Upper lobe of left lung (tissue), 6 donors: ENCODE measurements at regions not wholly inside any gene's neighbourhood (a gene's known extent, or its start where the extent isn't known, plus 50 kb on each side); places are given as distances from the start of the nearest gene placed in this dataset.

Source experiments
- ATAC-seq, 2 donors: fragments of 200-7000 bp; cut with Tn5 transposase; one replicate each; pipeline ENCODE4 v1.9.1; 2022; ENCODE audit warnings: mild to moderate bottlenecking in 2 of 2, moderate library complexity in 2 of 2; ENCODE audit not compliant: low FRiP score in 2 of 2
- DNase-seq, 2 donors: peaks; one replicate each; pipeline ENCODE4 v3.0.0-alpha.2; 2019 to 2020
- H3K27ac ChIP-seq, 4 donors: fragments of 200-600 bp; sonication (generic); one replicate each; pipeline ENCODE4 v1.5.1; 2016 to 2019
- H3K27me3 ChIP-seq, 4 donors: fragments of 200-600 bp; sonication (generic); one replicate each; pipeline ENCODE4 v1.5.1; 2017 to 2019
- H3K36me3 ChIP-seq, 4 donors: fragments of 200-600 bp; sonication (generic); one replicate each; pipeline ENCODE4 v1.5.1; 2016 to 2019
- H3K4me1 ChIP-seq, 4 donors: fragments of 200-600 bp; sonication (generic); one replicate each; pipeline ENCODE4 v1.5.1; 2018 to 2019
- H3K4me3 ChIP-seq, 4 donors: fragments of 200-600 bp; sonication (generic); one replicate each; pipeline ENCODE4 v1.5.1; 2017 to 2019; ENCODE audit warnings: mild to moderate bottlenecking in 2 of 4, moderate library complexity in 1 of 4
- H3K9me3 ChIP-seq, 4 donors: fragments of 200-600 bp; sonication (generic); one replicate each; pipeline ENCODE4 v1.5.1; 2018 to 2019
- CTCF ChIP-seq, 6 experiments: fragments of 450-650 bp in 4 of 6; fragments of 200-600 bp in 2 of 6; sonication (generic) in 2 of 6; IDR thresholded peaks; one replicate each; pipeline ENCODE4 v1.5.1; 2016 to 2019; ENCODE audit warnings: antibody characterized with exemption in 6 of 6
- EP300 ChIP-seq, 4 donors: sonication (generic); formaldehyde crosslinking; IDR thresholded peaks; one replicate each; pipeline ENCODE4 v1.5.1; 2017; ENCODE audit warnings: antibody characterized with exemption in 4 of 4, control low read depth in 2 of 4
- POLR2A ChIP-seq, 4 donors: fragments of 450-650 bp; IDR thresholded peaks; one replicate each; pipeline ENCODE4 v1.5.1; 2016 to 2017; ENCODE audit warnings: antibody characterized with exemption in 4 of 4, mild to moderate bottlenecking in 2 of 4
- POLR2AphosphoS5 ChIP-seq, 2 donors: sonication (generic); formaldehyde crosslinking; IDR thresholded peaks; one replicate each; pipeline ENCODE4 v1.5.1; 2017; ENCODE audit warnings: antibody characterized with exemption in 2 of 2
- WGBS, 2 donors: methylation state at CpG; one replicate each; pipeline ENCODE4 v1.1.5; 2017 to 2018; 5-methylcytosine and 5-hydroxymethylcytosine counted together
- donor health status: DM: no; HTN: no; CAD: no; lungs with moderate emphysema.
- donor health status: DM: no; HTN: yes; CAD: no; lungs with severe emphysema.

GRCh38 chr3:117545484-117545883, 835.9 kb downstream of the TUSC7 start:
- Histone ChIP-seq H3K9me3 (no peaks in the 10 kb centered on the region), H3K36me3 (no peaks in the 10 kb centered on the region), H3K27me3 (no peaks in the 10 kb centered on the region), H3K27ac (no peak overlapping the region), H3K4me3 (no peak overlapping the region), H3K4me1 (no peaks in the 10 kb centered on the region)
- ATAC-seq (no peak), DNase-seq (no peak)
- TF ChIP-seq POLR2AphosphoS5 (IDR thresholded peaks at IDR 0.05): no peak
- no peak for TF ChIP-seq POLR2A (IDR thresholded peaks at IDR 0.05)
- TF ChIP-seq CTCF (IDR thresholded peaks at IDR 0.05): no peak
- TF ChIP-seq EP300 (IDR thresholded peaks at IDR 0.05): no peak
- 73 to 75% methylated on average over 4 of the region's 4 CpGs for WGBS, 2 donors

- H3K36me3 ChIP-seq: no peaks in the 10 kb centered on the region
- ATAC-seq (no peak), DNase-seq (no peak)
- TF ChIP-seq POLR2A (IDR thresholded peaks at IDR 0.05) (no peak), EP300 (IDR thresholded peaks at IDR 0.05) (no peak), POLR2AphosphoS5 (IDR thresholded peaks at IDR 0.05) (no peak), CTCF (IDR thresholded peaks at IDR 0.05) (no peak)
- H3K9me3 ChIP-seq: no peaks in the 10 kb centered on the region
- no peak overlapping the region for H3K27ac ChIP-seq
- H3K4me1 ChIP-seq: no peaks in the 10 kb centered on the region
- H3K27me3 ChIP-seq: no peaks in the 10 kb centered on the region
- WGBS, 2 donors: 77 to 79% methylated on average over 2 of the region's 2 CpGs
- H3K4me3 ChIP-seq: no peak overlapping the region
Measured at GRCh38 chr3:117547956-117548550, 838.5 kb downstream of the TUSC7 start.

GRCh38 chr3:117548600-117548999, 839.0 kb downstream of the TUSC7 start:
- no peaks in the 10 kb centered on the region for H3K4me1 ChIP-seq
- H3K27ac ChIP-seq: no peak overlapping the region
- TF ChIP-seq CTCF (IDR thresholded peaks at IDR 0.05): no peak
- no peak for TF ChIP-seq POLR2AphosphoS5 (IDR thresholded peaks at IDR 0.05)
- TF ChIP-seq EP300 (IDR thresholded peaks at IDR 0.05): no peak
- TF ChIP-seq POLR2A (IDR thresholded peaks at IDR 0.05): no peak
- WGBS, 2 donors: 73 to 74% methylated on average over 3 of the region's 3 CpGs
- no peak for ATAC-seq
- H3K4me3 ChIP-seq: no peak overlapping the region
- H3K9me3 ChIP-seq: no peaks in the 10 kb centered on the region
- DNase-seq: no peak
- H3K27me3 ChIP-seq: no peaks in the 10 kb centered on the region
- no peaks in the 10 kb centered on the region for H3K36me3 ChIP-seq

- TF ChIP-seq POLR2AphosphoS5 (IDR thresholded peaks at IDR 0.05) (no peak), EP300 (IDR thresholded peaks at IDR 0.05) (no peak), CTCF (IDR thresholded peaks at IDR 0.05) (no peak), POLR2A (IDR thresholded peaks at IDR 0.05) (no peak)
- DNase-seq: no peak
Measured at GRCh38 chr3:117549716-117550115, 840.1 kb downstream of the TUSC7 start.

GRCh38 chr3:117550766-117551165, 841.2 kb downstream of the TUSC7 start:
- WGBS, 2 donors: 53 to 62% methylated on average over 2 of the region's 2 CpGs
- no peaks in the 10 kb centered on the region for H3K27me3 ChIP-seq
- no peak overlapping the region for H3K4me3 ChIP-seq
- DNase-seq (no peak), ATAC-seq (no peak)
- no peaks in the 10 kb centered on the region for H3K36me3 ChIP-seq
- no peak overlapping the region for H3K27ac ChIP-seq
- H3K4me1 ChIP-seq: no peaks in the 10 kb centered on the region
- TF ChIP-seq EP300 (IDR thresholded peaks at IDR 0.05) (no peak), CTCF (IDR thresholded peaks at IDR 0.05) (no peak), POLR2A (IDR thresholded peaks at IDR 0.05) (no peak)
- H3K9me3 ChIP-seq: no peaks in the 10 kb centered on the region

More at GRCh38 chr3:117549716-117550115, 840.1 kb downstream of the TUSC7 start:
- Histone ChIP-seq H3K9me3 (no peaks in the 10 kb centered on the region), H3K27me3 (no peaks in the 10 kb centered on the region), H3K4me3 (no peak overlapping the region), H3K36me3 (no peaks in the 10 kb centered on the region), H3K4me1 (no peaks in the 10 kb centered on the region), H3K27ac (no peak overlapping the region)
- WGBS, 2 donors: 84% methylated on average over 2 of the region's 2 CpGs
- ATAC-seq: no peak
